Hematopoietic multipotent progenitor cell treated with erythropoietin and hydrocortisone succinate and interleukin-3 and kit ligand, for 17 days (in vitro differentiated cells): ENCODE measurements at regions not wholly inside any gene's neighbourhood (a gene's known extent, or its start where the extent isn't known, plus 50 kb on each side); places are given as distances from the start of the nearest gene placed in this dataset.
"Not testable (repeated sequence)": the region's sequence is repeated elsewhere in the genome, so short reads cannot be mapped to it uniquely, and the experiment has no call there.

Source experiments
- DNase-seq: peaks from one replicate; pipeline ENCODE4 v3.0.0-alpha.2; 2015; ENCODE audit warnings: low spot score

DNA sequence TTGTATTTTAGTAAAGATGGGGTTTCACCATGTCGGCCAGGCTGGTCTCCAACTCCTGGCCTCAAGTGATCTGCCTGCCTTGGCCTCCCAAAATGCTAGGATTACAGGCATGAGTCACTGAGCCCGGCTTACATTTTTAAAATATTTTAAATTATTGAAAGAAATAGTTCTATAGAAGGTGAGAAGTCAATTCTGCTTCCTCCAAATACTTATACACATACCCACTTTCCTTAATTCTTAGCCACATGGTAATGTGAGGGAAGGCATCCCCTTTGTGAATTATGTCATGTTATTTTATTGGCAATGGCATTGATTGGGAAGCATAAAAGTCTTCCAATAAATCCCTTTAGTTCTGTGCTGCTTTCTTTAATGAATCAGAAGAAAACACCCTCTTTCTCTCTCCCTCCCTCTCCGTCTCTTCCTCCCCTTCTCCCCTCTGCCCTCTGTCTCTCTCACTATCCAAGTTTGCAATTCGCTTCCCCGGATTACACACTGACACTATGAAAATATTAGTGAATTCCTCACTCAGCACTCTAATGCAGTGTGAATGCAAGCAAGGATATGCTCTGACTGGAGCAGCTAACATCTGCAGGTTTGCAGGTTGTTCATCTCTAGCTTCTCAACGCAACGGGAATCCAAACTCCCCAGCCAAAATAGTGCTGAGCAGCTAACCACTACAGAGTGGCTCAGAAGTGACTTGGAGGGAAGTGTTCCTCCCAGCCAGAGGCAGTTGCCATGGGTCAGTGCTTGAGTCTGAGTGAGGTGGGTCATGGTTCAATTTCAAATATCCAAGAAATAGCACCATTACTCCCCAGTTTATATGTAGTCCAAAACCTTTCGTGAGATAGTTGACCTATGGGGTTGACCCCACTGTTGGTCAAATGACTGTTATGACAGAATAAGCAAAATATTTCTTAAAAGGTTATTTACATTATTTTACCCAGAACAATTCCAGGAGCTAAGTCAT lies 77.8 kb upstream of the CD55 start:
- no peak for DNase-seq

DNA sequence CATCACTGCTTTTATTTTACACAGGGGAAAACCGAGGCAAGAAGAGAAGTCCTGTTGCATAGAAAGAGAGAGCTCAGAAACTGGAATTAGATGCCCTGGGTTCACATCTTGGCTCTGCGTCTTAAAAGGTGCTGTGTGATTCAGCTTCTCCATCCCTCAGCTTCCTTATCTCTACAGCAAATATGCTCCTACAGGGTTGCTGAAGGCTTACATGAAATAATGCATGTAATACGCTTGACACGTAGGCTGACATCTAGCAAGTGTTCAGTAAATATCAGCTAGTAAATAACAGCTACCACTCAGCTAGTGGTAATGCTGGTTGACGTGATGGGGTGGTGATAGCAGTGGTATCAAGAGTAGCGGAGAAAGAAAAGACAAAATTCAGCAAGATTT lies 77.1 kb upstream of the CD55 start:
- no peak for DNase-seq

DNA sequence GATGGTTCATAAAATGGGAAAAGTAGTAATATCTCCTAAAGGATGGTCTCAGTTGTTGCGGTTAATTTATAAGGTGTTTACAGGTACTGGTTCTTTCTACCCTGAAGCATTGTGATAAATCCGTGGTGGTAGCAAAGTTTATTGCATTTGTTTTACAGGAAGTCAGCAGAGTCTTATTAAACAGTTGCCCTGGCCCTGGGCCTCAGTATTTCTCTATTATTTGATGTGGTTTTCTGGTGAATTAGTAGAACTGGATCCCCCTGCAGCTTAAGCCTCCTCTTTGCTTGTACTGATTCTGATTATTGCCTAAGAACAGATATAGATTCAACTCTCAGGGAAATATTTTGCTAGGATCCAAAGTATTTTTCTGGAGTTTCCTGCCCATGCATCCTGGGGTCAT lies 76.4 kb upstream of the CD55 start:
- no peak for DNase-seq

DNA sequence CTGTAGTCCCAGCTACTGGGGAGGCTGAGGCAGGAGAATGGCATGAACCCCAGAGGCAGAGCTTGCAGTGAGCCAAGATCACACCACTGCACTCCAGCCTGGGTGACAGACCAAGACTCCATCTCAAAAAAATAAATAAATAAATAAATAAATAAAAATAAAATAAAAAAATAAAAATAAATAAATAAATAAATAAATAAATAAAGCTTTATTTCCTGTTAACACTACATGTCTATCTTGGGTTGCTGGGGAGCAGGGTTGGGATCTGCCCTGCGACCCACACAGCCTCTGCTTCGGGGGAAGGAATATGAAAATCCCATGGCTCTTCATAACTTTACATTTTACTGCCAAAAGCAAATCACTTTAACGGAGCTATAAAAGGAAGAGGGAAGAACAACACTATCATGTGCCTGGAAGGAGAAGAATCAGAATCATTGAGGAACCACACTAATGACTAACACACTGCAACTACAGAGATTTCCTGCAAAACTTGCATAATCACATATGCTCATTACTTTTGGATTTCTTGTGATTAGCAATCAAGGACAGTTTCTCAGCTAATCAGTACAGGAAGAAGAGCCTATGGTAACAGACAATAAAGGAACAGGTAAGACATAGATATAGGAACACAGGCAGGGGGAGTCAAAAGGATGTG lies 72.8 kb upstream of the CD55 start:
- no peak for DNase-seq

DNA sequence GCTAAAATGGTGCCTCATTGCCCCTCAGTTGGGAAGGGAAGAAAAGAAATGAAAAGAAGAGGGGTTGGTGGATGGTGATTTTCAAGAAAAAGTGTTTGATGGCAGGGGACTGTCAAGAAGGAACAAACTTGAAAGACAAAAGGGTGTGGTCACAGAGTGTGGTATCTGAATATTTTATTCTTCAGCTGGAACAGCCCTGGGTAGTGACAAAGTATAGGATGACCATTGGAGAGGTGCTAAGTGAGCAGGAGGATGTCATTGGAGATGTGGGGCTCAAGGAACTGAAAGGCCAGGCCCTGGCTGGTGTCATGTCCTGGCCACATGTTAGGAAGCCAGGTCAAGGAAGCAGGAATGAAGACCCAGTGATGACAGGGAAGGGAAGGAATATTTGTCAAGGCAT lies 71.0 kb upstream of the CD55 start:
- DNase-seq, result no peak

DNA sequence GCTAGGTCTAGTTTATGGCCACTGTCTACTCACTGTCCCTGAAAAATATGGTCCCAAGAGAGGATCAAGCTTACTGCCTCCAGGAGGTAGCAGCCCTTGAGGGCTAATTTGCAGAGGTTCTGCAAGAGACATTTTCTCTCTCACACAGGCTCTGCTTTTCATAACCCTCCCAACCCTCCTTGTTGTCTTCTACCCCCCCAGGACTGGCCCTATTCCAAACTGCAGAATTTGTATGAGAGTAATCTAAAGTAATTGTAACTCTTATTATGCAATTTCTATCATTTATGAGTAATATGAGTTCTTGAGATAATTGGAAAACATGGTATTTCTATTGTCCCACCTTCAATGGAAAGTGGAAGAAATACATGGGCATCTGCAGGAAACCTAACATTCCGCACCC lies 70.4 kb upstream of the CD55 start:
- DNase-seq, result no peak

DNA sequence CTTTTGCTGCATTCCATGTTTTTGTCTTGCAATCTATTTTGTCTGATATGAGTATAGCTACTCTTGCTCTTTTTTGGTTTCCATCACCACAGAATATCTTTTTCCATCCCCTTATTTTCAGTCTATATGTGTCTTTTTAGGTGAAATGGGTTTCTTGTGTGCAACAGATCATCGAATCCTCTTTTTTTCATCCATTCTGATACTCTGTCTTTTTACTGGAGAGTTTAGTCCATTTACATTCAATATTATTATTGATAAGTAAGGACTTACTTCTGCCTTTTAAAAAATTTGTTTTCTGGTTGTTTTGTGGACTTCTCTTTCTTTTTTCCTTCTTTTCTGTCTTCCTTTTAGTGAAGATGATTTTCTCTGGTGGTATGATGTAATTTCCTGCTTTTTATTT lies 64.6 kb upstream of the CD55 start:
- no peak for DNase-seq

DNA sequence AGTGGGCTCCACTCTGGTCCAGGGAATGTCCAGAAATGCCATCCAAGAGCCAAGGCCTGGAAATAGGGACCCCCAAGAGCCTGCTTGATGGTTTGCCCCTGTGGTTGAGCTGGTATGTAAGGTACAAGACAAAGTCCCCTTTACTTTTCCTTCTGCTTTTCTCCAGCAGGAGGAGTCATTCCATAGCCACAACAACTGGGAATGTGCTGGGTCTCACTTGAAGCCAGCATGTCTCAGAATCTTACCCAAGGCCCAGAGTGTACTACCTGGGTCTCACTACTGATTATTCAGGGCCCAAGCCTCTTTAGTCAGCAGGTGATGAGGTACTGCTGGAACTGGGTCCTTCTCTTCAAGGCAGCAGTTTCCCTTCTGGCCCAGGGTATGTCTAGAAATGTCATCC lies 62.1 kb upstream of the CD55 start:
- peak; percentile 68 for DNase-seq

DNA sequence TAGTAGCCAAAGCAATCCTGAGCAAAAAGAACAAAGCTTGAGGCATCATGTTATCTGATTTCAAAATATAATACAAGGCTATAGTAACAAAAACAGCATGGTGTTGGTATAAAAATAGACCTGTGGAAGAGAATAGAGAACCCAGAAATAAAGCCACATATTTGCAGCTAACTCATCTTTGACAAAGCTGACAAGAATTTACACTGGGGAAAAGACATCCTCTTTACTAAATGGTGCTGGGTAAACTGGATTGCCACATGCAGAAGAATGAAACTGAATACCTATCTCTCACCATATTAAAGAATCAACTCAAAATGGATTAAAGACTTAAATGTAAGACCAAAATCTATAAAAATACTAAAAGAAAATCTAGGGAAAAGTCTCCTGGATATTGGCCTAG lies 59.5 kb upstream of the CD55 start:
- DNase-seq, result no peak

DNA sequence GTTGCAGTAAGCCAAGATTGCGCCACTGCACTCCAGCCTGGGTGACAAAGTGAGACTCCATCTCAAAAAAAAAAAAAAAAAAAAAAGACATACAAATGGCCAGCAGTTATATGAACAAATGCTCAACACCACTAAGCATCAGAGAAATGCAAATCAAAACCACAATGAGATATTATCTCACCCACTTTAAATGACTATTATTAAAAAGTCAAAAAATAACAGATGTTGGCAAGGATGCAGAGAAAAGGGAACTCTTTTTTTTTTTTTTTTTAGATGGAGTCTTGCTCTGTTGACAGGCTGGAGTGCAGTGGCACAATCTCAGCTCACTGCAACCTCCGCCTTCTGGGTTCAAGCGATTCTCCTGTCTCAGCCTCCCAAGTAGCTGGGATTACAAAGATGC lies 58.6 kb upstream of the CD55 start:
- not testable (repeated sequence) for DNase-seq

DNA sequence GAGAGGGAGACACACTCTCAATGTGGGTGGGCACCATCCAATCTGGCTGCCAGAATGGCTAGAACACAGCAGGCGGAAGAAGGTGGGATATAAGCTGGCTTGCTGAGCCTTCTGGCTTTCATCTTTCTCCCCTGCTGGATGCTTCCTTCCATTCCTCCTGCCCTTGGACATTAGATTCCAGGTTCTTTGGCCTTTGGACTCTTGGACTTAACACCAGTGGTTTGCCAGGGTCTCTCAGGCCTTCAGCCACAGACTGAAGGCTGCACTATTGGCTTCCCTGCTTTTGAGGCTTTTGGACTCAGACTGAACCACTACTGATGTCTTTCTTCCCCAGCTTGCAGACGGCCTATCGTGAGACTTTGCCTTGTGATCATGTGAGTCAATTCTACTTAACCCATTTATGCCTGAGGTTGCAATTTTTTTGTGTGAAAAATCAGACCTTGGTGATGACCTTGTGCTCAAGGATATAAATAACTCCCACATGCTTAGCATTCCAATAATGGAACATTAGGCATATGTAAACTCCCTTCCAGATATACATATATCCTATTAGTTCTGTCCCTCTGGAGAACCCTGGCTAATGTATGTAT lies 56.7 kb upstream of the CD55 start:
- DNase-seq, result no peak

DNA sequence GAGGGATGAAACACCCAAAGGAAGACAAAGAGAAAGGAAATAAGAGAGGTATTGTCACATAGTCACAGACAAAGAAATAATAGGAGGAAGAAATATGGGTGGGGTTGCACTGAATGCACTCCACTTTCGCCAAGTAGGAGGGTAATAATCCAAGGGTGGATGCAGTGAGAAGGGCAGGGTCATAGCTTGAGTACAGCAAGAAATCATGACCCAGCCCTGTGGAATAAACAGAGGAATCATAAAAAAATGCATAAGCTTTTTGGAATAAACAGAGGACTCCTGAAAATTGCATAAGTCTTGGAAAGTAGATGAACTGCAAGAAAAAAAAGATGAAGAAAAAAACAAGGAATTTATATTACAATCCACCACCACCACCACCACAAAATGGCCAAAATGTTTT lies 53.1 kb upstream of the CD55 start:
- no peak for DNase-seq

DNA sequence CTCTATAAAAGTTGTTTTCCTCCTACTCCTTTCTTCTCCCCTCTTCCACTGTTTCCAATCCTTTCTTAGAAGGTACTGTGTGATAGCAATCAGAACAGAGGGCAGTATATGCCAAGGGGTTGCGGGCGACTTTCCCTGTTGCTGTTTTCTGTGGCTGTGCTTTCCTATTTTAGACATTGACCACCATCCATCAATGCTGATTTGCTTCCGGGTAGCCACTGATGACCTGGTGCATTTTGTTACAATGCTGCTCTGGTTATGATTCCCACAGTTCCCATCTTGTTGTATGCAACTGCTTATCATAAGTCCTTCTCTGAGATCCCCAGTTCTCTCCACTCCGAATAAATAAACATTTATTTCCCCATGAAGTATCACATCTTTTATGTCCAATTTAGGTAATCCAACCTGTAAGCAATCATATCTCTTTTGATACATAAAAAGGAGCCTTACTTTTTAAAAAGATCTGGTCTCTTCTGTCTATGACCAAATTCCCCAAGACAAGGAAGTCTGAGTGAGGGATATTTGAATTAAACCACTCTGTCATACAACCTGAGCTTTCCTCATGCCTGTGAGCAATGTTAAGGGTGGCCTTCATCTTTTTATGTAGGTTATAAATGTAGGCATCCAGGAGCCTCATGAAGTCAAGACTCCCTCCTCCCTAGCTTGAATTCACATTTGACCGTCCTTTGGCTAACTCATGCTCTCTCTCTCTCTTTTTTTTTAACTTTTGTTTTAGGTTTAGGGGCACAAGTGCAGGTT lies 52.5 kb upstream of the CD55 start:
- no peak for DNase-seq
